ENCODE measurements at regions not wholly inside any gene's neighbourhood (a gene's known extent, or its start where the extent isn't known, plus 50 kb on each side); places are given as distances from the start of the nearest gene placed in this dataset.

- Histone ChIP-seq H3K36me3 (ENCODE audit: control insufficient read depth, low read depth, low read length) (no peaks in the 10 kb centered on the region), H3K27ac (ENCODE audit: low read length) (no peak overlapping the region), H3K4me1 (ENCODE audit: control insufficient read depth, low read depth, low read length) (peaks cover 5% of the 10 kb centered on the region), H3K9me3 (ENCODE audit: control insufficient read depth, low read depth, low read length) (no peaks in the 10 kb centered on the region), H3K9ac (ENCODE audit: low read length) (no peak overlapping the region), H3K27me3 (ENCODE audit: control insufficient read depth, insufficient read depth, low read length) (no peaks in the 10 kb centered on the region), H3K4me3 (ENCODE audit: low read length) (no peak overlapping the region)
These were observed 454.6 kb downstream of the IRX1 start for GRCh38 chr5:4050203-4050602.

- no peak overlapping the region for H3K27ac ChIP-seq (ENCODE audit: low read length)
- no peak overlapping the region for H3K4me3 ChIP-seq (ENCODE audit: low read length)
- H3K9ac ChIP-seq (ENCODE audit: low read length) = no peak overlapping the region
- H3K4me1 ChIP-seq (ENCODE audit: control insufficient read depth, low read depth, low read length) = peaks cover 5% of the 10 kb centered on the region
- no peaks in the 10 kb centered on the region for H3K27me3 ChIP-seq (ENCODE audit: control insufficient read depth, insufficient read depth, low read length)
- no peaks in the 10 kb centered on the region for H3K9me3 ChIP-seq (ENCODE audit: control insufficient read depth, low read depth, low read length)
- no peaks in the 10 kb centered on the region for H3K36me3 ChIP-seq (ENCODE audit: control insufficient read depth, low read depth, low read length)
These were observed 457.5 kb downstream of the IRX1 start for GRCh38 chr5:4053136-4053535.

- Histone ChIP-seq H3K27me3 (ENCODE audit: control insufficient read depth, insufficient read depth, low read length) (no peaks in the 10 kb centered on the region), H3K9me3 (ENCODE audit: control insufficient read depth, low read depth, low read length) (no peaks in the 10 kb centered on the region), H3K4me3 (ENCODE audit: low read length) (no peak overlapping the region), H3K9ac (ENCODE audit: low read length) (no peak overlapping the region), H3K36me3 (ENCODE audit: control insufficient read depth, low read depth, low read length) (no peaks in the 10 kb centered on the region), H3K4me1 (ENCODE audit: control insufficient read depth, low read depth, low read length) (peaks cover 4% of the 10 kb centered on the region), H3K27ac (ENCODE audit: low read length) (no peak overlapping the region)
These were observed 458.5 kb downstream of the IRX1 start for GRCh38 chr5:4054092-4054491.

GRCh38 chr5:4058899-4059298 lies 463.3 kb downstream of the IRX1 start:
- Histone ChIP-seq H3K4me1 (ENCODE audit: control insufficient read depth, low read depth, low read length) (no peaks in the 10 kb centered on the region), H3K36me3 (ENCODE audit: control insufficient read depth, low read depth, low read length) (no peaks in the 10 kb centered on the region), H3K9me3 (ENCODE audit: control insufficient read depth, low read depth, low read length) (no peaks in the 10 kb centered on the region), H3K9ac (ENCODE audit: low read length) (no peak overlapping the region), H3K27me3 (ENCODE audit: control insufficient read depth, insufficient read depth, low read length) (no peaks in the 10 kb centered on the region), H3K4me3 (ENCODE audit: low read length) (no peak overlapping the region), H3K27ac (ENCODE audit: low read length) (no peak overlapping the region)

GRCh38 chr5:4065472-4066320 lies 470.1 kb downstream of the IRX1 start:
- H3K4me1 ChIP-seq (ENCODE audit: control insufficient read depth, low read depth, low read length) = no peaks in the 10 kb centered on the region
- H3K9me3 ChIP-seq (ENCODE audit: control insufficient read depth, low read depth, low read length) = no peaks in the 10 kb centered on the region
- no peaks in the 10 kb centered on the region for H3K27me3 ChIP-seq (ENCODE audit: control insufficient read depth, insufficient read depth, low read length)
- no peak overlapping the region for H3K27ac ChIP-seq (ENCODE audit: low read length)
- H3K4me3 ChIP-seq (ENCODE audit: low read length) = no peak overlapping the region
- H3K36me3 ChIP-seq (ENCODE audit: control insufficient read depth, low read depth, low read length) = no peaks in the 10 kb centered on the region
- no peak overlapping the region for H3K9ac ChIP-seq (ENCODE audit: low read length)

- H3K9ac ChIP-seq (ENCODE audit: low read length) = no peak overlapping the region
- no peak overlapping the region for H3K27ac ChIP-seq (ENCODE audit: low read length)
- no peaks in the 10 kb centered on the region for H3K27me3 ChIP-seq (ENCODE audit: control insufficient read depth, insufficient read depth, low read length)
- no peaks in the 10 kb centered on the region for H3K9me3 ChIP-seq (ENCODE audit: control insufficient read depth, low read depth, low read length)
- no peaks in the 10 kb centered on the region for H3K36me3 ChIP-seq (ENCODE audit: control insufficient read depth, low read depth, low read length)
- no peaks in the 10 kb centered on the region for H3K4me1 ChIP-seq (ENCODE audit: control insufficient read depth, low read depth, low read length)
- H3K4me3 ChIP-seq (ENCODE audit: low read length) = no peak overlapping the region
These were observed 472.5 kb downstream of the IRX1 start for GRCh38 chr5:4068171-4068570.

- Histone ChIP-seq H3K27me3 (ENCODE audit: control insufficient read depth, insufficient read depth, low read length) (no peaks in the 10 kb centered on the region), H3K4me1 (ENCODE audit: control insufficient read depth, low read depth, low read length) (no peaks in the 10 kb centered on the region), H3K9ac (ENCODE audit: low read length) (no peak overlapping the region), H3K27ac (ENCODE audit: low read length) (no peak overlapping the region), H3K4me3 (ENCODE audit: low read length) (no peak overlapping the region), H3K9me3 (ENCODE audit: control insufficient read depth, low read depth, low read length) (no peaks in the 10 kb centered on the region), H3K36me3 (ENCODE audit: control insufficient read depth, low read depth, low read length) (no peaks in the 10 kb centered on the region)
These were observed 482.9 kb downstream of the IRX1 start for GRCh38 chr5:4078544-4078943.

- Histone ChIP-seq H3K36me3 (ENCODE audit: control insufficient read depth, low read depth, low read length) (no peaks in the 10 kb centered on the region), H3K4me3 (ENCODE audit: low read length) (no peak overlapping the region), H3K9ac (ENCODE audit: low read length) (no peak overlapping the region), H3K4me1 (ENCODE audit: control insufficient read depth, low read depth, low read length) (no peaks in the 10 kb centered on the region), H3K9me3 (ENCODE audit: control insufficient read depth, low read depth, low read length) (no peaks in the 10 kb centered on the region), H3K27ac (ENCODE audit: low read length) (no peak overlapping the region), H3K27me3 (ENCODE audit: control insufficient read depth, insufficient read depth, low read length) (no peaks in the 10 kb centered on the region)
These were observed 484.2 kb downstream of the IRX1 start for GRCh38 chr5:4079831-4080230.

GRCh38 chr5:4080370-4080769 lies 484.7 kb downstream of the IRX1 start:
- Histone ChIP-seq H3K36me3 (ENCODE audit: control insufficient read depth, low read depth, low read length) (no peaks in the 10 kb centered on the region), H3K27ac (ENCODE audit: low read length) (no peak overlapping the region), H3K4me1 (ENCODE audit: control insufficient read depth, low read depth, low read length) (no peaks in the 10 kb centered on the region), H3K9ac (ENCODE audit: low read length) (no peak overlapping the region), H3K27me3 (ENCODE audit: control insufficient read depth, insufficient read depth, low read length) (no peaks in the 10 kb centered on the region), H3K4me3 (ENCODE audit: low read length) (no peak overlapping the region), H3K9me3 (ENCODE audit: control insufficient read depth, low read depth, low read length) (no peaks in the 10 kb centered on the region)

- Histone ChIP-seq H3K27me3 (ENCODE audit: control insufficient read depth, insufficient read depth, low read length) (no peaks in the 10 kb centered on the region), H3K4me1 (ENCODE audit: control insufficient read depth, low read depth, low read length) (no peaks in the 10 kb centered on the region), H3K9ac (ENCODE audit: low read length) (no peak overlapping the region), H3K4me3 (ENCODE audit: low read length) (no peak overlapping the region), H3K9me3 (ENCODE audit: control insufficient read depth, low read depth, low read length) (no peaks in the 10 kb centered on the region), H3K27ac (ENCODE audit: low read length) (no peak overlapping the region), H3K36me3 (ENCODE audit: control insufficient read depth, low read depth, low read length) (no peaks in the 10 kb centered on the region)
These were observed 485.4 kb downstream of the IRX1 start for GRCh38 chr5:4081059-4081458.

GRCh38 chr5:4081466-4081865 lies 485.8 kb downstream of the IRX1 start:
- no peaks in the 10 kb centered on the region for H3K27me3 ChIP-seq (ENCODE audit: control insufficient read depth, insufficient read depth, low read length)
- H3K9ac ChIP-seq (ENCODE audit: low read length) = no peak overlapping the region
- H3K4me3 ChIP-seq (ENCODE audit: low read length) = no peak overlapping the region
- no peaks in the 10 kb centered on the region for H3K9me3 ChIP-seq (ENCODE audit: control insufficient read depth, low read depth, low read length)
- H3K4me1 ChIP-seq (ENCODE audit: control insufficient read depth, low read depth, low read length) = no peaks in the 10 kb centered on the region
- H3K36me3 ChIP-seq (ENCODE audit: control insufficient read depth, low read depth, low read length) = no peaks in the 10 kb centered on the region
- H3K27ac ChIP-seq (ENCODE audit: low read length) = no peak overlapping the region

GRCh38 chr5:4082966-4083564 lies 487.4 kb downstream of the IRX1 start:
- no peak overlapping the region for H3K27ac ChIP-seq (ENCODE audit: low read length)
- no peaks in the 10 kb centered on the region for H3K27me3 ChIP-seq (ENCODE audit: control insufficient read depth, insufficient read depth, low read length)
- H3K9ac ChIP-seq (ENCODE audit: low read length) = no peak overlapping the region
- no peaks in the 10 kb centered on the region for H3K36me3 ChIP-seq (ENCODE audit: control insufficient read depth, low read depth, low read length)
- H3K9me3 ChIP-seq (ENCODE audit: control insufficient read depth, low read depth, low read length) = no peaks in the 10 kb centered on the region
- H3K4me1 ChIP-seq (ENCODE audit: control insufficient read depth, low read depth, low read length) = no peaks in the 10 kb centered on the region
- no peak overlapping the region for H3K4me3 ChIP-seq (ENCODE audit: low read length)
